Fibroblast of skin of abdomen (primary cell): ENCODE measurements at regions not wholly inside any gene's neighbourhood (a gene's known extent, or its start where the extent isn't known, plus 50 kb on each side); places are given as distances from the start of the nearest gene placed in this dataset.

Experiments used
- DNase-seq: peaks from one replicate; pipeline ENCODE4 v3.0.0-alpha.2; 2013

- DNase-seq: no peak
These were observed 649.8 kb downstream of the DHX35 start for GRCh38 chr20:39611901-39612300.

- peak; percentile 83 for DNase-seq
These were observed 645.0 kb downstream of the DHX35 start for GRCh38 chr20:39607141-39607540.

GRCh38 chr20:39605908-39606307 is 643.8 kb downstream of the DHX35 start:
- no peak for DNase-seq

GRCh38 chr20:39605361-39605760 is 643.2 kb downstream of the DHX35 start:
- no peak for DNase-seq

- no peak for DNase-seq
These were observed 641.1 kb downstream of the DHX35 start for GRCh38 chr20:39603219-39603618.

- DNase-seq: no peak
These were observed 640.5 kb downstream of the DHX35 start for GRCh38 chr20:39602649-39603048.

GRCh38 chr20:39600871-39601270 is 638.7 kb downstream of the DHX35 start:
- DNase-seq: no peak

- no peak for DNase-seq
These were observed 638.0 kb downstream of the DHX35 start for GRCh38 chr20:39600156-39600555.

- no peak for DNase-seq
These were observed 634.4 kb downstream of the DHX35 start for GRCh38 chr20:39596554-39596953.

- no peak for DNase-seq
These were observed 630.2 kb downstream of the DHX35 start for GRCh38 chr20:39592371-39592770.

GRCh38 chr20:39588148-39588757 is 626.1 kb downstream of the DHX35 start:
- DNase-seq: no peak

- no peak for DNase-seq
These were observed 618.9 kb downstream of the DHX35 start for GRCh38 chr20:39581034-39581433.

GRCh38 chr20:39576771-39577170 is 614.6 kb downstream of the DHX35 start:
- peak; percentile 23 for DNase-seq

- no peak for DNase-seq
These were observed 611.9 kb downstream of the DHX35 start for GRCh38 chr20:39574061-39574460.

- DNase-seq: no peak
These were observed 609.0 kb downstream of the DHX35 start for GRCh38 chr20:39571171-39571570.

- no peak for DNase-seq
These were observed 606.0 kb downstream of the DHX35 start for GRCh38 chr20:39568109-39568508.

- no peak for DNase-seq
These were observed 601.2 kb downstream of the DHX35 start for GRCh38 chr20:39563349-39563748.

GRCh38 chr20:39554341-39554740 is 592.2 kb downstream of the DHX35 start:
- no peak for DNase-seq

GRCh38 chr20:39553120-39553519 is 591.0 kb downstream of the DHX35 start:
- DNase-seq: no peak

- no peak for DNase-seq
These were observed 587.6 kb downstream of the DHX35 start for GRCh38 chr20:39549733-39550132.

GRCh38 chr20:39547546-39548408 is 585.6 kb downstream of the DHX35 start:
- no peak for DNase-seq

- DNase-seq: no peak
These were observed 579.1 kb downstream of the DHX35 start for GRCh38 chr20:39541136-39541803.

- no peak for DNase-seq
These were observed 576.2 kb downstream of the DHX35 start for GRCh38 chr20:39538317-39538716.

- DNase-seq: no peak
These were observed 573.2 kb downstream of the DHX35 start for GRCh38 chr20:39535301-39535700.
